Common myeloid progenitor, CD34-positive (primary cell): ENCODE measurements at regions not wholly inside any gene's neighbourhood (a gene's known extent, or its start where the extent isn't known, plus 50 kb on each side); places are given as distances from the start of the nearest gene placed in this dataset.

Source experiments
- CTCF ChIA-PET: fragments of 350-600 bp; sonication (Branson Sonifier 250); formaldehyde crosslinking; loops from one replicate; lab custom pipeline; 2021; ENCODE audit warnings: antibody characterized with exemption; lab: Charles Lee
- POLR2A ChIA-PET: fragments of 350-600 bp; sonication (Branson Sonifier 250); formaldehyde crosslinking; loops from one replicate; lab custom pipeline; 2021; ENCODE audit warnings: antibody characterized with exemption; lab: Charles Lee
- DNase-seq, 3 donors: peaks; one replicate each; pipeline versions ENCODE4 v3.0.0 to v3.0.0-alpha.2; 2013
- H3K27ac ChIP-seq, 2 experiments: 1 replicate in 1 of 2; 2 replicates in 1 of 2; pipeline ENCODE4 v1.7.0; 2013; ENCODE audit warnings: inconsistent platforms in 2 of 2, low read length in 2 of 2, mild to moderate bottlenecking in 2 of 2, low read depth in 1 of 2, moderate library complexity in 1 of 2; ENCODE audit not compliant: severe bottlenecking in 2 of 2, insufficient read depth in 1 of 2, poor library complexity in 1 of 2
- H3K27me3 ChIP-seq, 5 experiments: replicated peaks in 2 of 5; 1 replicate in 3 of 5; 2 replicates in 2 of 5; pipeline versions ENCODE4 v1.6.1 to v1.7.0; 2013; ENCODE audit warnings: low read length in 4 of 5, mild to moderate bottlenecking in 2 of 5, moderate library complexity in 2 of 5, inconsistent platforms in 1 of 5; ENCODE audit not compliant: insufficient read depth in 5 of 5, control insufficient read depth in 4 of 5
- H3K36me3 ChIP-seq, 4 experiments: 1 replicate in 2 of 4; 2 replicates in 2 of 4; pipeline versions ENCODE4 v1.6.1 to v1.7.0; 2013; ENCODE audit warnings: low read length in 3 of 4, control low read depth in 1 of 4, mild to moderate bottlenecking in 1 of 4; ENCODE audit not compliant: control insufficient read depth in 4 of 4, insufficient read depth in 4 of 4
- H3K4me1 ChIP-seq, 4 experiments: 1 replicate in 3 of 4; 2 replicates in 1 of 4; pipeline versions ENCODE4 v1.6.1 to v1.7.1; 2013; ENCODE audit warnings: low read length in 3 of 4, mild to moderate bottlenecking in 3 of 4, control low read depth in 1 of 4, inconsistent platforms in 1 of 4, moderate library complexity in 1 of 4; ENCODE audit not compliant: control insufficient read depth in 4 of 4, insufficient read depth in 4 of 4; ENCODE audit errors: control extremely low read depth in 1 of 4
- H3K4me3 ChIP-seq, 7 experiments: 1 replicate in 4 of 7; 2 replicates in 3 of 7; pipeline versions ENCODE4 v1.5.1 to v1.7.0; 2013; ENCODE audit warnings: mild to moderate bottlenecking in 7 of 7, low read length in 6 of 7, moderate library complexity in 6 of 7, inconsistent platforms in 2 of 7, low read depth in 2 of 7, control low read depth in 1 of 7; ENCODE audit not compliant: insufficient read depth in 4 of 7, control insufficient read depth in 1 of 7; ENCODE audit errors: extremely low read depth in 1 of 7
- H3K9me3 ChIP-seq, 5 experiments: 1 replicate in 4 of 5; 2 replicates in 1 of 5; pipeline versions ENCODE4 v1.6.1 to v1.7.1; 2013; ENCODE audit warnings: low read length in 4 of 5, mild to moderate bottlenecking in 2 of 5, inconsistent platforms in 1 of 5, low read depth in 1 of 5, moderate library complexity in 1 of 5; ENCODE audit not compliant: control insufficient read depth in 4 of 5, insufficient read depth in 2 of 5; ENCODE audit errors: control extremely low read depth in 1 of 5
- WGBS: methylation state at CpG from one replicate; pipeline ENCODE4 v1.1.5; 2013; ENCODE audit not compliant: insufficient coverage; 5-methylcytosine and 5-hydroxymethylcytosine counted together

GRCh38 chr6:144723431-144723830, 438.3 kb downstream of the UTRN start:
- POLR2A ChIA-PET = no interaction called here
- Histone ChIP-seq H3K27me3 (no peaks in the 10 kb centered on the region), H3K9me3 (no peaks in the 10 kb centered on the region), H3K36me3 (peaks cover 0 to 11% (median 6%) of the 10 kb centered on the region in 4 experiments), H3K27ac (no peak overlapping the region), H3K4me3 (no peak overlapping the region), H3K4me1 (no peaks in the 10 kb centered on the region)
- DNase-seq = no peak
- CTCF ChIA-PET = no interaction called here

- no peak for DNase-seq
- H3K27me3 ChIP-seq = no peaks in the 10 kb centered on the region
- no peaks in the 10 kb centered on the region for H3K4me1 ChIP-seq
- H3K4me3 ChIP-seq = no peak overlapping the region
- peaks cover 0 to 11% (median 4%) of the 10 kb centered on the region in 4 experiments for H3K36me3 ChIP-seq
- CTCF ChIA-PET = no interaction called here
- WGBS = 100% methylated on average over 1 of the region's 2 CpGs
- H3K9me3 ChIP-seq = no peaks in the 10 kb centered on the region
- no peak overlapping the region for H3K27ac ChIP-seq
- POLR2A ChIA-PET = no interaction called here
Observed at GRCh38 chr6:144724818-144725217, 439.7 kb downstream of the UTRN start.

GRCh38 chr6:144725736-144726522, 440.8 kb downstream of the UTRN start:
- Histone ChIP-seq H3K36me3 (peaks cover 0 to 11% (median 4%) of the 10 kb centered on the region in 4 experiments), H3K4me3 (no peak overlapping the region), H3K27me3 (no peaks in the 10 kb centered on the region), H3K4me1 (no peaks in the 10 kb centered on the region), H3K9me3 (no peaks in the 10 kb centered on the region), H3K27ac (no peak overlapping the region)
- POLR2A ChIA-PET = no interaction called here
- DNase-seq = no peak
- 100% methylated on average over 4 of the region's 8 CpGs for WGBS
- CTCF ChIA-PET = no interaction called here

- H3K36me3 ChIP-seq = peaks cover 4 to 21% (median 11%) of the 10 kb centered on the region in 4 experiments
- POLR2A ChIA-PET = no interaction called here
- CTCF ChIA-PET = no interaction called here
- no peak overlapping the region for H3K27ac ChIP-seq
- no peaks in the 10 kb centered on the region for H3K4me1 ChIP-seq
- no peaks in the 10 kb centered on the region for H3K9me3 ChIP-seq
- no peaks in the 10 kb centered on the region for H3K27me3 ChIP-seq
- DNase-seq = no peak
- no peak overlapping the region for H3K4me3 ChIP-seq
- WGBS = no CpG with 5 or more reads among the region's 4 CpGs
Observed at GRCh38 chr6:144728804-144729203, 443.7 kb downstream of the UTRN start.

GRCh38 chr6:144729502-144729901, 444.4 kb downstream of the UTRN start:
- DNase-seq = no peak
- Histone ChIP-seq H3K9me3 (no peaks in the 10 kb centered on the region), H3K4me1 (no peaks in the 10 kb centered on the region), H3K4me3 (no peak overlapping the region), H3K27me3 (no peaks in the 10 kb centered on the region), H3K36me3 (peaks cover 6 to 27% (median 14%) of the 10 kb centered on the region in 4 experiments), H3K27ac (no peak overlapping the region)
- POLR2A ChIA-PET = no interaction called here
- CTCF ChIA-PET = no interaction called here
- no CpG with 5 or more reads among the region's 3 CpGs for WGBS

GRCh38 chr6:144730088-144730645, 445.0 kb downstream of the UTRN start:
- DNase-seq = no peak
- ChIA-PET CTCF (no interaction called here), POLR2A (no interaction called here)
- Histone ChIP-seq H3K36me3 (peaks cover 8 to 30% (median 14%) of the 10 kb centered on the region in 4 experiments), H3K27me3 (no peaks in the 10 kb centered on the region), H3K27ac (no peak overlapping the region), H3K4me3 (no peak overlapping the region), H3K4me1 (no peaks in the 10 kb centered on the region), H3K9me3 (no peaks in the 10 kb centered on the region)
- 95% methylated on average over 4 of the region's 5 CpGs for WGBS

GRCh38 chr6:144731229-144731628, 446.1 kb downstream of the UTRN start:
- H3K4me3 ChIP-seq = no peak overlapping the region
- no peaks in the 10 kb centered on the region for H3K9me3 ChIP-seq
- ChIA-PET CTCF (interaction anchor here (1.2 kb wide), 1 partner anchor 8 kb away, joined by 3 read pairs; no protein-coding TSS in a partner anchor), POLR2A (no interaction called here)
- H3K4me1 ChIP-seq = no peaks in the 10 kb centered on the region
- no CpG with 5 or more reads among the region's 3 CpGs for WGBS
- H3K27ac ChIP-seq = no peak overlapping the region
- H3K27me3 ChIP-seq = no peaks in the 10 kb centered on the region
- no peak for DNase-seq
- H3K36me3 ChIP-seq = peaks cover 10 to 30% (median 14%) of the 10 kb centered on the region in 4 experiments
